ENCODE measurements at regions not wholly inside any gene's neighbourhood (a gene's known extent, or its start where the extent isn't known, plus 50 kb on each side); places are given as distances from the start of the nearest gene placed in this dataset.

DNA sequence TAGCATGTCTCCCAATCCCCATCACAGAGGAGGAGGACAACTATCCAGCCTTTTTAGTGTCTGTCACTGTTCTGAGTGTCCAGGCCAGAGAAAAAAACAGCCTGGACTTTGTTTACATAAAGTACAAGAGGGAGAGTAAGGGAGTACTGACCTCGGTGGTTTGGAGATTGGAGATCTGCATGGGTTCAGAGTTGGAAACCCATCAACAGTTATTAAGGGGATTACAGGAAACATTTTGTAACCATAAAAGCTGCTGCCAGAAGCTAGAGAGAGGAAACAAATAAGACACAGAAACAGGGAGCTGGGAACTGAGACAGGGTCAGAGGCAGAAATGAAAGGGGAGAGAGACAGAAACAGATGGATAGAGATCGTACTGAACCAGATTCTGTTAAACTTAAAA lies 131.5 kb upstream of the CTTNBP2NL start:
- TF ChIP-seq, protein P1, sequence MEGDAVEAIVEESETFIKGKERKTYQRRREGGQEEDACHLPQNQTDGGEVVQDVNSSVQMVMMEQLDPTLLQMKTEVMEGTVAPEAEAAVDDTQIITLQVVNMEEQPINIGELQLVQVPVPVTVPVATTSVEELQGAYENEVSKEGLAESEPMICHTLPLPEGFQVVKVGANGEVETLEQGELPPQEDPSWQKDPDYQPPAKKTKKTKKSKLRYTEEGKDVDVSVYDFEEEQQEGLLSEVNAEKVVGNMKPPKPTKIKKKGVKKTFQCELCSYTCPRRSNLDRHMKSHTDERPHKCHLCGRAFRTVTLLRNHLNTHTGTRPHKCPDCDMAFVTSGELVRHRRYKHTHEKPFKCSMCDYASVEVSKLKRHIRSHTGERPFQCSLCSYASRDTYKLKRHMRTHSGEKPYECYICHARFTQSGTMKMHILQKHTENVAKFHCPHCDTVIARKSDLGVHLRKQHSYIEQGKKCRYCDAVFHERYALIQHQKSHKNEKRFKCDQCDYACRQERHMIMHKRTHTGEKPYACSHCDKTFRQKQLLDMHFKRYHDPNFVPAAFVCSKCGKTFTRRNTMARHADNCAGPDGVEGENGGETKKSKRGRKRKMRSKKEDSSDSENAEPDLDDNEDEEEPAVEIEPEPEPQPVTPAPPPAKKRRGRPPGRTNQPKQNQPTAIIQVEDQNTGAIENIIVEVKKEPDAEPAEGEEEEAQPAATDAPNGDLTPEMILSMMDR (IDR thresholded peaks at IDR 0.05; ENCODE audit: control extremely low read depth, extremely low read depth, low read depth, missing control alignments) = no peak
- no peak for DNase-seq (ENCODE audit: extremely low spot score)
- CTCF ChIA-PET = interaction anchor here (1.5 kb wide), 1 partner anchor 30 kb away, joined by 3 read pairs; no protein-coding TSS in a partner anchor
- POLR2A ChIA-PET = no interaction called here

DNA sequence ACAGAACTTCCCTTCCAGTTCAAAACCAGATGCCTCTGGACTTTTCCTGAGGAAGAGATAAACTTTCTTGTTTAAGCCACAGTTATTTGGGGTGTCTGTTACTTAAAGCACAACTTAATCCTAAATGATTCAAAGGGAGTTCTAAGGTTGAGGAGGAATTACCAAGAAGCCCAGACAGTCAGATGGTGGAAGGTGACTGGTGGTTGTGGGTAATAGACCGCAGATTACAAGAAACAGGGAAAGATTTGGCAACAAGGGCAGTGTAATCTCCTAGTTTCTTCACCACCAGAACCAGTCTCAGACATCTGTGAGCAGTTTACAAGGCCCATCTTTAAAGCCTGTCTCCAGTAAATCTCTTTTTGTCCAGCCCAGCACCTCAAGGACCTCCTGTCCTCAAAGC lies 130.1 kb upstream of the CTTNBP2NL start:
- DNase-seq (ENCODE audit: extremely low spot score) = no peak
- ChIA-PET POLR2A (no interaction called here), CTCF (no interaction called here)
- TF ChIP-seq, protein P1 (IDR thresholded peaks at IDR 0.05; ENCODE audit: control extremely low read depth, extremely low read depth, low read depth, missing control alignments) = no peak

DNA sequence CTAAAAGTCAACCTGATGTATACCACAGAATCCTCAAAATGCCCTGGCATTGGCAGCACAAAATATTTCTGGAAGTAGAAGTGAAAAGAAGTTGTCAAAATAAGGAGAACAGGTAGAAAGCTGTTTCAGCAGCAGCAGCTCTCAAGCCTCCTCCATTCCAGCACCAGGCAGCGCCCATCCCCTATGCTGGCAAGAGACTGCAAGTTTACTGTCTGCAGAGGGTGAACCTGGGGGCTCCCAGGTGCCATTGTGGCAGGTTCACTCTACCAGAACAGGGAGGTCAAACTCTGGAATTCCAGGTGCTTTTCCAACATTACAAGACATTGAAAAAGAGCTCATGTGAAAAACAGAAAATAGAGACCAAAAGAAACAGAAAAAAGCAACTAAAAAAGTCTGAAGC lies 128.8 kb upstream of the CTTNBP2NL start:
- ChIA-PET POLR2A (no interaction called here), CTCF (interaction anchor here (0.7 to 1.0 kb wide), 2 partner anchors 14 to 21 kb away, joined by 3 read pairs; no protein-coding TSS in a partner anchor)

DNA sequence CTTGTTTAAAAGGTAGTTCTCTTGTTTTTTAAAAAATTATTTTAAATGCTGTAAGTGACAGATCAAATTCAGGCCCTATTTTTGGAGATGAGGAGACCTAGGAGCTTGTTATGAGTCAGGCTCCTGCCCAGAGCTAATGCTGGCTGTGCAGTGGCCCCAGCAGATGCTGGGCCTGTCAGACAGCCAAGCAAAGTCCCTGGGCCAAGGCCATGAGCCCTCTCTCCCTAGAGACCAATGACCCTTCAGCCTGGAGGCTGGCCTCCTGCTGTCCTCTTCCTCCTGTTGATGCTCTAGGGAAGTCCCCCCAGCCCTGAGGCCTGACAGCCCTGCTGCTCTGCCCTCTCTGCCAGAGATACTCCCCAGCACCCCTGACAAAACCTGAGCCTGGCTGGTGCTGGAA lies 128.1 kb upstream of the CTTNBP2NL start:
- DNase-seq (ENCODE audit: extremely low spot score) = no peak
- TF ChIP-seq, protein P1 (IDR thresholded peaks at IDR 0.05; ENCODE audit: control extremely low read depth, extremely low read depth, low read depth, missing control alignments) = no peak
- CTCF ChIA-PET = interaction anchor here (1.0 kb wide), 1 partner anchor 22 kb away, joined by 3 read pairs; no protein-coding TSS in a partner anchor
- POLR2A ChIA-PET = no interaction called here

More for the DNA sequence above, 128.8 kb upstream of the CTTNBP2NL start:
- TF ChIP-seq, protein P1 (IDR thresholded peaks at IDR 0.05; ENCODE audit: control extremely low read depth, extremely low read depth, low read depth, missing control alignments) = no peak
- DNase-seq (ENCODE audit: extremely low spot score) = no peak

DNA sequence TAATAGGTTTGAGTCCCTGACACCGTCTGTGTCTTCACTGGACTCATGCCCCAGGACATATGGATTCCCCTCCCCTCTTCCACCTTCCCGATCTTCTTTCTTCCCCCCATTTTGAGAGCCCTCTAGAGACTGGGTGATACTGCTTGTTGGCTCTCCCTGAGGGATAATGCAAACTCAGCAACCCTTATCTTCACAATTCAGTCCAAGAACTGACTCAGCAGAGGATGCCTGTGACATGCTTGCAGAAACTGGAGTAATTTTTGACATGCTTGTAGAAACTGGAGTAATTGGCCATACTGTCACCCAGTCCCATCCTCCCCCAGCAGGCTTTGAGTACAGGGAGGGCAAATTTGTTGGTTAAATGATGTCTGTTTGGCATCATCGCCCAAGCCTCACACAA lies 127.6 kb upstream of the CTTNBP2NL start:
- no peak for DNase-seq (ENCODE audit: extremely low spot score)
- TF ChIP-seq, protein P1 (IDR thresholded peaks at IDR 0.05; ENCODE audit: control extremely low read depth, extremely low read depth, low read depth, missing control alignments) = no peak
- POLR2A ChIA-PET = no interaction called here
- CTCF ChIA-PET = interaction anchor here (1.7 kb wide), 1 partner anchor 9 kb away, joined by 4 read pairs; no protein-coding TSS in a partner anchor

DNA sequence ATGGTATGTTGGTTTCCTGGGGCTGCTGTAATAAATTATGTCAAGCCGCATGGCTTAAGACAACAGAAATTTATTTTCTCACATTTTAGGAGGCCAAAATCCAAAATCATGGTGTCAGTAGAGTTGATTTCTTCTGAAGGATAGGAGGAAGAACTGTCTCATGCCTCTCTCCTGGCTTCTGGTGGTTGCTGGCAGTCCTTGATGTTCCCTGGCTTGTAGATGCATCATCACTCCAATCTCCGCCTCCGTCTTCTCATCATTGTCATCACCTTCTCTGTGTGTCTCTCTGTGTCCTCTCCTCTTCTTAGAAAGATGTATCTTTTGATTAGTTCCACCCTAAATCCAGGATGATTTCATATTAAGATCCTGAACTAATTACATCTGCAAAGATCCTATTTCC lies 124.7 kb upstream of the CTTNBP2NL start:
- TF ChIP-seq, protein P1 (IDR thresholded peaks at IDR 0.05; ENCODE audit: control extremely low read depth, extremely low read depth, low read depth, missing control alignments) = no peak
- no peak for DNase-seq (ENCODE audit: extremely low spot score)
- POLR2A ChIA-PET = no interaction called here
- CTCF ChIA-PET = no interaction called here
